HuH-7 (cell line): ENCODE measurements at regions not wholly inside any gene's neighbourhood (a gene's known extent, or its start where the extent isn't known, plus 50 kb on each side); places are given as distances from the start of the nearest gene placed in this dataset.
A peak's percentile ranks its signal among the peaks of the same experiment; 100 is the strongest.
"Not testable (repeated sequence)": the region's sequence is repeated elsewhere in the genome, so short reads cannot be mapped to it uniquely, and the experiment has no call there.

Experiments used
- DNase-seq: peaks from one replicate; pipeline ENCODE4 v3.0.0; 2011; ENCODE audit warnings: low spot score

DNA sequence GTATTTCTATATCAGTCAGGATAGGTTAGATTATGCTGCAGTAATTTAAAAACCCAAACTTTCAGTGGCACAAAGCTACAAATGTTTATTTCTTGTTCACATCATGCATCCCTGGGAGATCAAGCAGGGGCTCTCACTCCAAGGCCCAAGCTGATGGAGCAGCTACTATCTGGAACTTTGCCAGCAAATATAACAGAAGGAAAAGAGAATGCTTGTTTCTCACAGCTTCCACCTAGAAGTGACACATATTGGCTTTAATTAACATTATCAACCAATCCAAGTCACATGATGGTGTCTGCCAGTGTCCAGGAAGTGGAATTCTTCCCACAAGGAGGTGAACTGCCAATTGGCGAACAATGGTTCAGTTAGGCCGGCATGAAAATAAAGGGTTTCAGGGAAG is 306.9 kb downstream of the BCL11A start:
- no peak for DNase-seq

- no peak for DNase-seq
Measured at GRCh38 chr2:60234274-60234986, 319.0 kb downstream of the BCL11A start.

DNA sequence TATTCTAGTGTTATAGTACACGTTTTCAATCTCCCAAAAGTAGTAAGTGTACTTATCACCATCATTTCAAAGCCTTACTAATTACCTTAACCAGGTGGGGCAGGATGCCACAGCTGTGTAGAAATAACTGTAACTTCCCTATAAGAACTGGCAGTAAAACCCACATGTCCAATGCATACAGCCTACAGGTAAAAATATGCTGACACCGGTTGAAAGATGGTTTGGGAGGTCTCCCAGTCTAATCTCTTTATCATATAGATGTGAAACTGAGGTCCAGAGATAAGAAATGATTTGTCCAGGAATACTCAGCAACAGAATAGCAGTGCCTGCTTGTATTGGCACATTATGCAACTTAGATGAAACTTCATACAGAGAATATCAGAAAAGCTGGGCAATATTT is 322.9 kb downstream of the BCL11A start:
- no peak for DNase-seq

GRCh38 chr2:60230037-60230436 is 323.4 kb downstream of the BCL11A start:
- no peak for DNase-seq

DNA sequence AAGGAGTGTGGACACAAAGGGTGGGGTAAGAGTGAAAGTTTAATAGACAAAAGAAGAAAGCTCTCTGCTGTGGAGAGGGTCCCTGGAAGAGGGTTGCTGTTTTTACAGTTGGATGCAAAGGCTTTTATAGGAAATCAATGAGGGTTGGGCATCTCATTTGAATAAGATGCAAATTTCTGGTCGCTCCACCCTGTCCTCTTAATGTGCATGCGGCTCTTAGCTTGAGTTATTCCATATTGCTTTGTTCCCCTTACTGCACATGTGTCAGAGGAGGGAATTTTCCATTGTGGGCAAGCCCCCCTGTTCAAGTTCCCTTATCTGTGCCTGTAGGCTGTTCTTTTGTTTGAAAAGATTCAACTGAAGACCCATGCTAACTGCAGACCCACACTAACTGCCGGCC is 326.5 kb downstream of the BCL11A start:
- DNase-seq = no peak

- no peak for DNase-seq
Measured at GRCh38 chr2:60226191-60226590, 327.3 kb downstream of the BCL11A start.

DNA sequence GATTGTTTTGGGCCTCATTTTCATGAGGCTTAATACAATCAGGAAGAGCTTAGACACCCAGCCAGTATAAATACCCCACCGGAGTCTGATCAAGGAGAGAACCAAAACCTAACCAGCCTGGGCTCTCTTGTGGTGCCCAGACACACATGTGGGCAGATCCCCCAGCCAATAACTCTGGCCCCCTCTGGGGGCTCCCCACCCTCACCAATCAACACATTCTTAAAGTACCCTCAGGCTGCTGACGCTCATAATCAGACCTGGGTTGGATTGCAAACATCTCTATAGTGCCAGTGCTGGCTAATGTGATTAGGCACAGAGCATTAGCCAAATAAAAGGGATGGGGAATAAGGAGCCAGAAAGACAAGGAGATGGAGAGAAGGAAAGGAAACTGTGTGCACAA is 329.6 kb downstream of the BCL11A start:
- DNase-seq = no peak

GRCh38 chr2:60221098-60221497 is 332.4 kb downstream of the BCL11A start:
- DNase-seq = no peak

- no peak for DNase-seq
Measured at GRCh38 chr2:60219536-60219935, 333.9 kb downstream of the BCL11A start.

GRCh38 chr2:60216452-60216995 is 336.9 kb downstream of the BCL11A start:
- DNase-seq = no peak

DNA sequence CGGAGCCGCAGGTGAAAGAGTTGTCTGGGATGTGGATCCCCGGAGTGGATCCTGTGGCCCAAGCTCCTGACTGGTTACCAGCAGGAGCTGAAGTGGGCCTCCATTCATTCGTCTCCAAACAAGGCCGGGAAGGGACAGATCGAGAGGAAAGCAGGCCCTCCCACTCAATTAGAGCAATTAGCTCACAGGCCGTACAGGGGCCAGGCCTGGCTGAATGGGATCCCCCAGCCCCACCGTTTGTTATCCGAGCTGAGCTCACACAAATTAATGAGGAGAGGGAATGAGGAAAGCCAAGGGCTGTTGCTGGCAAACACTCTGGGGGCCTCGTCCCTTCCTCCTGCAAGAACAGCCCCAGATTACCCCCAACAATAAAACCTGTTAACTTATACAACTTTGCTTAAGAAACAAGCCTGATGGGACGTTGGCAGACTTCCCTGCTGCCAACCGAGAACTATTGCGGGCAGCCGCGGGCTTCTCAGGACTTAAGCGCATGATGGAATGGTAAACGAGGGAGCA is 338.0 kb downstream of the BCL11A start:
- DNase-seq = no peak

- no peak for DNase-seq
Measured at GRCh38 chr2:60214626-60214875, 338.9 kb downstream of the BCL11A start.

DNA sequence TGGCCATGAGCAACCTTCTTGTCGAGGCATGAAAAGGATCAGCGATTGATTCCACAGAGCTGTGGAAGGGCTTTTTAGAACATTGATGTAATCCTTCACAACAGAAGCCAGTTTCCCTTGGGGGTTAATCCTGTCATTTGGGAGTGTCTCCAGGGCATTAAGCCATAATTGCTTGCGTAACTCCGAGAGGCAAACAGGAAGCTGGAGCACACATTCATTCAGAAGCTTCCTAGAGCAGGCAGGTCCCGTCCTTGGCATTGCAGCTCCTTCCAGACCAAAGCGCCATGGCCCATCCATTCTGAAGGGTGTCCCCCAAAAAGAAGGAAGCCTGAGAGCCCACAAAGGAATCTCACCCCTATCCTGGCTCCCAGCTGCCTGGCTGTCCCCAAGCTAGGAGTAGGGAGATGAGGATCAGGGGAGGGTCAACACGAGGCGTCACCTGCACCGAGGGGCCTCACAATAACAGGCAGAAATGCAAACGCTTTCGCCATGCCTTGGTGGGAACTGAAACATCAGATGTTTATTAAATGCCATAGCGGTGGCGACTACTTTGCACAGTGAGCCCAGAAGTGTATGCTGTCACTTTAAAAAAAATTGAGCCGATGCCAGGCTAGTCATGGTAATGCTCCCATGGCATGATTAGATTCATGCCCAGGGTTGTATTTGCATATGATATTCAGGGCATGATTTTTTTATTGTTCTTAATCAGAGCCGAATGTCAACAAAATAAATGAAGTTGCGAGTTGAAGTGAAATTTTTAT is 339.4 kb downstream of the BCL11A start:
- peak; percentile 61 for DNase-seq

GRCh38 chr2:60212181-60212945 is 341.1 kb downstream of the BCL11A start:
- peak; percentile 20 for DNase-seq

GRCh38 chr2:60189006-60189405 is 364.4 kb downstream of the BCL11A start:
- not testable (repeated sequence) for DNase-seq

- no peak for DNase-seq
Measured at GRCh38 chr2:60175290-60175689, 378.2 kb downstream of the BCL11A start.

DNA sequence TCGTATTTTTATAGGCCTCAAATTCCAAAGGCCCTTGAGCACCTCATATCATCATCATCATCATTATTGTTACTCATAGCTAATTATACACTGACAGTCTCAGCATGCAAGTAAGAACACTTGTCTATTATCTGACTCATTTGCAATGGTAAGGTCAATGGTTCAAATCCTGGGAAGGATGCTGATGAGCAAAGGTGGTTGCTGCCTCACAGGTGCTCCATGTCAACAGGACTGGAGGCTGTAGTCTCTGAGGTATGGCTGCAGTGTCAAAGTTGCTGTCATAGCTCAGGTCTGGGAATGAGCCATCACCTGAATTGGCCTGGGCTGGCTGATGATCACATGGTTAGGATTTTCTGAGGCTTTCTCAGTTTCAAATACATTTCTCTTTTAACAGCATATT is 379.3 kb downstream of the BCL11A start:
- no peak for DNase-seq

GRCh38 chr2:60172801-60173200 is 380.7 kb downstream of the BCL11A start:
- DNase-seq = no peak

DNA sequence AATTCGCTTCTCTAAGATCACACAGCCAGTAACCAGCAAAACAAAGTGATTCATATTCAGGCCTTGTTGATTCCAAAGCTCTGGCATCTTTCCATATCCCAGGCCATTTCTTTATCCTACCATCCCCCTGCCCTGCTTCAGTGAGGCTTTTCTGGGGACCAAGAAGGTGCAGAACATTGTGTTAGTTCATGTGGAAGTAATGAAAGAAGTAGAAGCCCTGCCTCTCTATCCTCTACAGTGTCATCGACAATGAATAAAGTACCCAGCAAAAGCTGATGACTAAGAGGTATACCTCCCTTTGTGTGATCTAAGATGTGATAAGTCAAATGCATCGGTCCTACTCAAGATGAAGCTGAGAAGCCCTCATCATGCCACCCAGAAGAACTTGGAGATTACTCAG is 383.2 kb downstream of the BCL11A start:
- DNase-seq = no peak

- DNase-seq = no peak
Measured at GRCh38 chr2:60168247-60168646, 385.2 kb downstream of the BCL11A start.

DNA sequence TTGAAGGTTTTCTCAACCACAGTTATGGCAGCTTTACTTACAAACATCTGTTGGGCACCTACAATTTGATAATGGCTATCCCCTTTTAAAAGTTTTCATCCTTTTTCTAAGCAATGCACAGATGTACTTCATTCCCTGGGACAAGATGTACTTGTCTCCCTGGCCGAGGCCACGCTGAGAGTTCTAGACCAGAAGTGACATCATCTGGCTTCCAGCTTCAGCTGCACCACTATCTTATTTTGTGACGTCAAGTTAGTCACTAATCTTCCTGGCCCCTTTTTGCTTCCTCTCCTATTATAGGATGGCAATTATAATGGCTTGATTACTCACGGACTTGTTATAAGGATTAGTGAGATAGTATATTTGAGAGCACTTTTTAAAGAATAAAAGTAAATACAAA is 386.4 kb downstream of the BCL11A start:
- DNase-seq = no peak

- DNase-seq = no peak
Measured at GRCh38 chr2:60163691-60164090, 389.8 kb downstream of the BCL11A start.

DNA sequence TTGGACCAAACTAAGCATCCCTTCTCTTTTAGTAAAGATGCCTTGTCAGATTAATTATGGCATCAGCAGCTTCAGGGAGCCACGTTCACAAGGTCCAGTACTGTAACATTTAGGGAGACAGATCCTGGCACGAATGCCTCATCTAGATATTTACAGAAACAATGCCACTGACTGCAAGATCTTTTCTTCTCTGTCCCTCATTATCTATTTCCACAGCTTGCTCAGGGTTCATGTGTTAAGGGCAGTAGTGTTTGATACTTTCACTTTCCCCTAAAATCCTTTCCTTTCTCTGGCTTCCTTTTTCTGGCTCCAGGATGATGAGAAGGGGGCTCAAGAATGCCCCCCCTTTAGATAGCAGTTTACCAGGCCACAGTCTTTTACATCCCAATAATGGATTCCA is 393.9 kb downstream of the BCL11A start:
- no peak for DNase-seq
